H1 (cell line): ENCODE measurements at regions not wholly inside any gene's neighbourhood (a gene's known extent, or its start where the extent isn't known, plus 50 kb on each side); places are given as distances from the start of the nearest gene placed in this dataset.

ENCODE experiments used
- CBX5 ChIP-seq: fragments of 300-800, 300-1000 bp; sonication (generic); IDR thresholded peaks from 2 replicates; pipeline ENCODE4 v1.7.1; 2016; ENCODE audit warnings: antibody characterized with exemption, low read length, low read depth
- CBX8 ChIP-seq: fragments of 300-800, 300-1000 bp; sonication (generic); IDR thresholded peaks from 2 replicates; pipeline ENCODE4 v1.7.1; 2016; ENCODE audit warnings: low read depth, low read length, borderline replicate concordance
- HDAC2 ChIP-seq, 2 experiments: fragments of 300-600 bp in 1 of 2; sonication (generic) in 1 of 2; IDR thresholded peaks; 2 replicates each; pipeline ENCODE4 v1.6.1; 2011 to 2012; ENCODE audit warnings: low read depth in 2 of 2, low read length in 2 of 2, mild to moderate bottlenecking in 2 of 2, moderate library complexity in 2 of 2, borderline replicate concordance in 1 of 2, inconsistent platforms in 1 of 2
- RAD21 ChIP-seq, 2 experiments: IDR thresholded peaks in 1 of 2; conservative IDR thresholded peaks in 1 of 2; 2 replicates each; pipeline ENCODE4 v1.6.1; 2011; ENCODE audit warnings: low read depth in 2 of 2, low read length in 2 of 2, improper control_type of control experiment in 1 of 2, inconsistent platforms in 1 of 2, mild to moderate bottlenecking in 1 of 2, moderate library complexity in 1 of 2
- SAP30 ChIP-seq: fragments of 300-600 bp; sonication (generic); IDR thresholded peaks from 2 replicates; pipeline ENCODE4 v1.7.1; 2012; ENCODE audit warnings: low read length, moderate library complexity, mild to moderate bottlenecking, inconsistent platforms; ENCODE audit not compliant: insufficient read depth, insufficient replicate concordance
- TF ChIP-seq, protein P1 (sequence below): fragments of 300-600 bp; sonication (generic); IDR thresholded peaks from 2 replicates; pipeline ENCODE4 v1.7.1; 2012; ENCODE audit warnings: low read length, moderate library complexity, mild to moderate bottlenecking, inconsistent platforms; ENCODE audit not compliant: insufficient replicate concordance

GRCh38 chr21:16116069-16116468, 386.3 kb downstream of the USP25 start (continued):
- TF ChIP-seq, protein P1, sequence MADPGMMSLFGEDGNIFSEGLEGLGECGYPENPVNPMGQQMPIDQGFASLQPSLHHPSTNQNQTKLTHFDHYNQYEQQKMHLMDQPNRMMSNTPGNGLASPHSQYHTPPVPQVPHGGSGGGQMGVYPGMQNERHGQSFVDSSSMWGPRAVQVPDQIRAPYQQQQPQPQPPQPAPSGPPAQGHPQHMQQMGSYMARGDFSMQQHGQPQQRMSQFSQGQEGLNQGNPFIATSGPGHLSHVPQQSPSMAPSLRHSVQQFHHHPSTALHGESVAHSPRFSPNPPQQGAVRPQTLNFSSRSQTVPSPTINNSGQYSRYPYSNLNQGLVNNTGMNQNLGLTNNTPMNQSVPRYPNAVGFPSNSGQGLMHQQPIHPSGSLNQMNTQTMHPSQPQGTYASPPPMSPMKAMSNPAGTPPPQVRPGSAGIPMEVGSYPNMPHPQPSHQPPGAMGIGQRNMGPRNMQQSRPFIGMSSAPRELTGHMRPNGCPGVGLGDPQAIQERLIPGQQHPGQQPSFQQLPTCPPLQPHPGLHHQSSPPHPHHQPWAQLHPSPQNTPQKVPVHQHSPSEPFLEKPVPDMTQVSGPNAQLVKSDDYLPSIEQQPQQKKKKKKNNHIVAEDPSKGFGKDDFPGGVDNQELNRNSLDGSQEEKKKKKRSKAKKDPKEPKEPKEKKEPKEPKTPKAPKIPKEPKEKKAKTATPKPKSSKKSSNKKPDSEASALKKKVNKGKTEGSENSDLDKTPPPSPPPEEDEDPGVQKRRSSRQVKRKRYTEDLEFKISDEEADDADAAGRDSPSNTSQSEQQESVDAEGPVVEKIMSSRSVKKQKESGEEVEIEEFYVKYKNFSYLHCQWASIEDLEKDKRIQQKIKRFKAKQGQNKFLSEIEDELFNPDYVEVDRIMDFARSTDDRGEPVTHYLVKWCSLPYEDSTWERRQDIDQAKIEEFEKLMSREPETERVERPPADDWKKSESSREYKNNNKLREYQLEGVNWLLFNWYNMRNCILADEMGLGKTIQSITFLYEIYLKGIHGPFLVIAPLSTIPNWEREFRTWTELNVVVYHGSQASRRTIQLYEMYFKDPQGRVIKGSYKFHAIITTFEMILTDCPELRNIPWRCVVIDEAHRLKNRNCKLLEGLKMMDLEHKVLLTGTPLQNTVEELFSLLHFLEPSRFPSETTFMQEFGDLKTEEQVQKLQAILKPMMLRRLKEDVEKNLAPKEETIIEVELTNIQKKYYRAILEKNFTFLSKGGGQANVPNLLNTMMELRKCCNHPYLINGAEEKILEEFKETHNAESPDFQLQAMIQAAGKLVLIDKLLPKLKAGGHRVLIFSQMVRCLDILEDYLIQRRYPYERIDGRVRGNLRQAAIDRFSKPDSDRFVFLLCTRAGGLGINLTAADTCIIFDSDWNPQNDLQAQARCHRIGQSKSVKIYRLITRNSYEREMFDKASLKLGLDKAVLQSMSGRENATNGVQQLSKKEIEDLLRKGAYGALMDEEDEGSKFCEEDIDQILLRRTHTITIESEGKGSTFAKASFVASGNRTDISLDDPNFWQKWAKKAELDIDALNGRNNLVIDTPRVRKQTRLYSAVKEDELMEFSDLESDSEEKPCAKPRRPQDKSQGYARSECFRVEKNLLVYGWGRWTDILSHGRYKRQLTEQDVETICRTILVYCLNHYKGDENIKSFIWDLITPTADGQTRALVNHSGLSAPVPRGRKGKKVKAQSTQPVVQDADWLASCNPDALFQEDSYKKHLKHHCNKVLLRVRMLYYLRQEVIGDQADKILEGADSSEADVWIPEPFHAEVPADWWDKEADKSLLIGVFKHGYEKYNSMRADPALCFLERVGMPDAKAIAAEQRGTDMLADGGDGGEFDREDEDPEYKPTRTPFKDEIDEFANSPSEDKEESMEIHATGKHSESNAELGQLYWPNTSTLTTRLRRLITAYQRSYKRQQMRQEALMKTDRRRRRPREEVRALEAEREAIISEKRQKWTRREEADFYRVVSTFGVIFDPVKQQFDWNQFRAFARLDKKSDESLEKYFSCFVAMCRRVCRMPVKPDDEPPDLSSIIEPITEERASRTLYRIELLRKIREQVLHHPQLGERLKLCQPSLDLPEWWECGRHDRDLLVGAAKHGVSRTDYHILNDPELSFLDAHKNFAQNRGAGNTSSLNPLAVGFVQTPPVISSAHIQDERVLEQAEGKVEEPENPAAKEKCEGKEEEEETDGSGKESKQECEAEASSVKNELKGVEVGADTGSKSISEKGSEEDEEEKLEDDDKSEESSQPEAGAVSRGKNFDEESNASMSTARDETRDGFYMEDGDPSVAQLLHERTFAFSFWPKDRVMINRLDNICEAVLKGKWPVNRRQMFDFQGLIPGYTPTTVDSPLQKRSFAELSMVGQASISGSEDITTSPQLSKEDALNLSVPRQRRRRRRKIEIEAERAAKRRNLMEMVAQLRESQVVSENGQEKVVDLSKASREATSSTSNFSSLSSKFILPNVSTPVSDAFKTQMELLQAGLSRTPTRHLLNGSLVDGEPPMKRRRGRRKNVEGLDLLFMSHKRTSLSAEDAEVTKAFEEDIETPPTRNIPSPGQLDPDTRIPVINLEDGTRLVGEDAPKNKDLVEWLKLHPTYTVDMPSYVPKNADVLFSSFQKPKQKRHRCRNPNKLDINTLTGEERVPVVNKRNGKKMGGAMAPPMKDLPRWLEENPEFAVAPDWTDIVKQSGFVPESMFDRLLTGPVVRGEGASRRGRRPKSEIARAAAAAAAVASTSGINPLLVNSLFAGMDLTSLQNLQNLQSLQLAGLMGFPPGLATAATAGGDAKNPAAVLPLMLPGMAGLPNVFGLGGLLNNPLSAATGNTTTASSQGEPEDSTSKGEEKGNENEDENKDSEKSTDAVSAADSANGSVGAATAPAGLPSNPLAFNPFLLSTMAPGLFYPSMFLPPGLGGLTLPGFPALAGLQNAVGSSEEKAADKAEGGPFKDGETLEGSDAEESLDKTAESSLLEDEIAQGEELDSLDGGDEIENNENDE = no peak
- TF ChIP-seq HDAC2 (IDR thresholded peaks at IDR 0.05; ENCODE audit: borderline replicate concordance in 1 of 2, low read depth in 2 of 2, low read length in 2 of 2) (no peak), SAP30 (no peak), CBX8 (no peak), CBX5 (no peak), RAD21 (IDR thresholded peaks at IDR 0.05 in 1 of 2, conservative IDR thresholded peaks at IDR 0.05 in 1 of 2; ENCODE audit: low read depth in 2 of 2, low read length in 2 of 2) (no peak)
